Activated CD4-positive, alpha-beta T cell treated with anti-CD3 and anti-CD28 coated beads, Interleukin-2, Interleukin-4, amounts not matched to agents 100 ng/mL and 50 ng/mL, durations not matched to agents 16 hours and 8 hours (primary cell): ENCODE measurements at regions not wholly inside any gene's neighbourhood (a gene's known extent, or its start where the extent isn't known, plus 50 kb on each side); places are given as distances from the start of the nearest gene placed in this dataset.
A peak's percentile ranks its signal among the peaks of the same experiment; 100 is the strongest.

Experiments used
- DNase-seq: peaks from one replicate; pipeline ENCODE4 v3.0.0-alpha.2; 2020; ENCODE audit warnings: low spot score

- DNase-seq, result no peak
Observed at GRCh38 chr2:138177693-138178092, 213.4 kb downstream of the HNMT start.

GRCh38 chr2:138180692-138181386, 216.6 kb downstream of the HNMT start:
- DNase-seq, result no peak

GRCh38 chr2:138182250-138182936, 218.1 kb downstream of the HNMT start:
- no peak for DNase-seq

- no peak for DNase-seq
Observed at GRCh38 chr2:138182937-138183312, 218.7 kb downstream of the HNMT start.

GRCh38 chr2:138183705-138184104, 219.4 kb downstream of the HNMT start:
- no peak for DNase-seq

GRCh38 chr2:138184428-138184827, 220.2 kb downstream of the HNMT start:
- no peak for DNase-seq

GRCh38 chr2:138185827-138186226, 221.6 kb downstream of the HNMT start:
- DNase-seq, result no peak

GRCh38 chr2:138187221-138187620, 222.9 kb downstream of the HNMT start:
- DNase-seq, result no peak

- no peak for DNase-seq
Observed at GRCh38 chr2:138190999-138191398, 226.7 kb downstream of the HNMT start.

- DNase-seq, result no peak
Observed at GRCh38 chr2:138193416-138194213, 229.3 kb downstream of the HNMT start.

GRCh38 chr2:138201286-138201685, 237.0 kb downstream of the HNMT start:
- no peak for DNase-seq

GRCh38 chr2:138202762-138203161, 238.5 kb downstream of the HNMT start:
- no peak for DNase-seq

GRCh38 chr2:138205281-138205680, 241.0 kb downstream of the HNMT start:
- no peak for DNase-seq

GRCh38 chr2:138207074-138207930, 243.0 kb downstream of the HNMT start:
- DNase-seq, result no peak

GRCh38 chr2:138209009-138209408, 244.7 kb downstream of the HNMT start:
- DNase-seq, result no peak

- DNase-seq, result no peak
Observed at GRCh38 chr2:138210487-138210886, 246.2 kb downstream of the HNMT start.

- DNase-seq, result no peak
Observed at GRCh38 chr2:138212434-138212833, 248.2 kb downstream of the HNMT start.

- DNase-seq, result peak; percentile 0
Observed at GRCh38 chr2:138213084-138213483, 248.8 kb downstream of the HNMT start.

- no peak for DNase-seq
Observed at GRCh38 chr2:138213624-138214023, 249.4 kb downstream of the HNMT start.

GRCh38 chr2:138215958-138216357, 251.7 kb downstream of the HNMT start:
- DNase-seq, result no peak

- no peak for DNase-seq
Observed at GRCh38 chr2:138217975-138218374, 253.7 kb downstream of the HNMT start.

- DNase-seq, result no peak
Observed at GRCh38 chr2:138218397-138218796, 254.1 kb downstream of the HNMT start.
